Fibroblast of lung (primary cell): ENCODE measurements at regions not wholly inside any gene's neighbourhood (a gene's known extent, or its start where the extent isn't known, plus 50 kb on each side); places are given as distances from the start of the nearest gene placed in this dataset.

Experiments
- EZH2 ChIP-seq: IDR thresholded peaks from 2 replicates; pipeline ENCODE4 v1.5.1; 2012; ENCODE audit warnings: low read length, control low read depth, mild to moderate bottlenecking; ENCODE audit errors: missing control alignments
- TF ChIP-seq, protein P1 (sequence below), 2 donors: IDR thresholded peaks in 1 of 2; conservative IDR thresholded peaks in 1 of 2; 1 replicate in 1 of 2; 2 replicates in 1 of 2; pipeline ENCODE4 v1.5.1; 2011 to 2012; ENCODE audit warnings: low read length in 2 of 2, control low read depth in 1 of 2, inconsistent platforms in 1 of 2, low read depth in 1 of 2, mild to moderate bottlenecking in 1 of 2

DNA sequence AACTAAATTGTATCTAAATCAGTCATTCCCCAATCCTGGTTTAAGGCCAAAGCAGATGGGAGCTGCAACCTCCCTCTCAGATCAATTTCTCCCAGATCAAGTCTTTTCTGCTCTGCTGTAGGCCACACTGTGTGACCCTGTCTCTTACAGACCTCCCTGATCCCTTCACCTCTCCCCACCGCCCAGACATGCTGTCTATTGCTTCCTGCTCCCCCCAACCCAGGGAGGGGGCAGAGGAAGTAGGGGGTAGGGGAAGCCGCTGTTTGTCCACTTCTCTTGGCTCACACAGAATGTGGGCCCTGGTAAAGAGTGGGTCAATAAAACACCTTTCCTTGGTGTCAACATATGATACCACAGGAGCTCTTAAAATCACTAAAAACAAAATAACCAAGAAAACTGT is 226.3 kb downstream of the ENC1 start:
- TF ChIP-seq, protein P1, sequence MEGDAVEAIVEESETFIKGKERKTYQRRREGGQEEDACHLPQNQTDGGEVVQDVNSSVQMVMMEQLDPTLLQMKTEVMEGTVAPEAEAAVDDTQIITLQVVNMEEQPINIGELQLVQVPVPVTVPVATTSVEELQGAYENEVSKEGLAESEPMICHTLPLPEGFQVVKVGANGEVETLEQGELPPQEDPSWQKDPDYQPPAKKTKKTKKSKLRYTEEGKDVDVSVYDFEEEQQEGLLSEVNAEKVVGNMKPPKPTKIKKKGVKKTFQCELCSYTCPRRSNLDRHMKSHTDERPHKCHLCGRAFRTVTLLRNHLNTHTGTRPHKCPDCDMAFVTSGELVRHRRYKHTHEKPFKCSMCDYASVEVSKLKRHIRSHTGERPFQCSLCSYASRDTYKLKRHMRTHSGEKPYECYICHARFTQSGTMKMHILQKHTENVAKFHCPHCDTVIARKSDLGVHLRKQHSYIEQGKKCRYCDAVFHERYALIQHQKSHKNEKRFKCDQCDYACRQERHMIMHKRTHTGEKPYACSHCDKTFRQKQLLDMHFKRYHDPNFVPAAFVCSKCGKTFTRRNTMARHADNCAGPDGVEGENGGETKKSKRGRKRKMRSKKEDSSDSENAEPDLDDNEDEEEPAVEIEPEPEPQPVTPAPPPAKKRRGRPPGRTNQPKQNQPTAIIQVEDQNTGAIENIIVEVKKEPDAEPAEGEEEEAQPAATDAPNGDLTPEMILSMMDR (conservative IDR thresholded peaks at IDR 0.05 in 1 of 2, IDR thresholded peaks at IDR 0.05 in 1 of 2; ENCODE audit: low read depth in 1 of 2, low read length in 2 of 2): no peak
- no peak for TF ChIP-seq EZH2
